ENCODE measurements at regions not wholly inside any gene's neighbourhood (a gene's known extent, or its start where the extent isn't known, plus 50 kb on each side); places are given as distances from the start of the nearest gene placed in this dataset.

- TF ChIP-seq CTCF (IDR thresholded peaks at IDR 0.05; ENCODE audit: extremely low read depth in 1 of 2, insufficient read depth in 1 of 2, low read depth in 1 of 2, low read length in 2 of 2): no peak
- no peak for TF ChIP-seq POLR2AphosphoS5 (IDR thresholded peaks at IDR 0.05; ENCODE audit: insufficient read depth, low read depth, low read length)
- no peak for TF ChIP-seq GATA2 (IDR thresholded peaks at IDR 0.05; ENCODE audit: insufficient read depth, insufficient read length, low read depth, low read length)
- no peak for TF ChIP-seq POLR2A (IDR thresholded peaks at IDR 0.05; ENCODE audit: low read depth, low read length)
- TF ChIP-seq, protein P1, sequence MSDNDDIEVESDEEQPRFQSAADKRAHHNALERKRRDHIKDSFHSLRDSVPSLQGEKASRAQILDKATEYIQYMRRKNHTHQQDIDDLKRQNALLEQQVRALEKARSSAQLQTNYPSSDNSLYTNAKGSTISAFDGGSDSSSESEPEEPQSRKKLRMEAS (IDR thresholded peaks at IDR 0.05; ENCODE audit: insufficient read depth, insufficient read length): no peak
- no peak for TF ChIP-seq EZH2 (IDR thresholded peaks at IDR 0.05; ENCODE audit: borderline replicate concordance, low read depth, low read length, severe bottlenecking)
Measured at GRCh38 chr21:33994373-33994772, 78.8 kb upstream of the ATP5PO start.
